ENCODE measurements at regions not wholly inside any gene's neighbourhood (a gene's known extent, or its start where the extent isn't known, plus 50 kb on each side); places are given as distances from the start of the nearest gene placed in this dataset.
A peak's percentile ranks its signal among the peaks of the same experiment; 100 is the strongest.

DNA sequence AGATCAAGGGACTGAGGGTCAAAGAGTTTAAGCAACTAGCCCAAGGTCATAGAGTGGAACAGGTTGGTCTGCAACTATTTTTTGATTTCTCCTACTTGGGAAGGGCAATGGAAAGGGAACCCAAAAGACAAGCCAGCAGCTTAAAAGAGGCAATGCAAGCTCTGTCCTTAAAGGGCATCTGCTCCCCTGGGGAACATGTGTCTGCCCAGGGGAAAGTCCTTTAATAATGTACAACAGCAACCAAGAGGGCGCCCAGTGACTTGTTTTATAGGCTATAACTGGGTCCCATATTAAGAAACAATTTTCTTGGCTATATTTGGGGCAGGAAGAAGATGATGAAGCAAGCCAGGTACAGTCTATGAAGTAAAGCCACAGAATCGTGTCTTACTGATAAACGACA lies 54.7 kb upstream of the RBM47 start:
- TF ChIP-seq GLI2 (tag by site-specific recombination; IDR thresholded peaks at IDR 0.05; ENCODE audit: borderline replicate concordance, low read depth) = no peak
- Histone ChIP-seq H3K9me3 (ENCODE audit: control insufficient read depth, insufficient read depth, low read depth, low read length) (no peaks in the 10 kb centered on the region), H3K36me3 (ENCODE audit: control insufficient read depth in 2 of 2, insufficient read depth in 1 of 2, low read length in 2 of 2) (no peaks in the 10 kb centered on the region), H3K4me1 (ENCODE audit: control insufficient read depth, insufficient read depth, low read length) (no peaks in the 10 kb centered on the region), H3K4me3 (ENCODE audit: low read depth, low read length) (no peak overlapping the region), H3K27ac (ENCODE audit: extremely low read depth, low read depth, low read length) (no peak overlapping the region)
- ChIA-PET CTCF (no interaction called here), POLR2A (no interaction called here)

- H3K27ac ChIP-seq (ENCODE audit: extremely low read depth, low read depth, low read length) = no peak overlapping the region
- no peaks in the 10 kb centered on the region for H3K9me3 ChIP-seq (ENCODE audit: control insufficient read depth, insufficient read depth, low read depth, low read length)
- TF ChIP-seq ZNF2 (tag by site-specific recombination; IDR thresholded peaks at IDR 0.05) (no peak), SP7 (tag by site-specific recombination; IDR thresholded peaks at IDR 0.05) (peak; percentile 67), ZNF692 (tag by site-specific recombination; IDR thresholded peaks at IDR 0.05) (no peak), ZNF426 (tag by site-specific recombination; IDR thresholded peaks at IDR 0.05) (no peak)
- TF ChIP-seq, protein P1, sequence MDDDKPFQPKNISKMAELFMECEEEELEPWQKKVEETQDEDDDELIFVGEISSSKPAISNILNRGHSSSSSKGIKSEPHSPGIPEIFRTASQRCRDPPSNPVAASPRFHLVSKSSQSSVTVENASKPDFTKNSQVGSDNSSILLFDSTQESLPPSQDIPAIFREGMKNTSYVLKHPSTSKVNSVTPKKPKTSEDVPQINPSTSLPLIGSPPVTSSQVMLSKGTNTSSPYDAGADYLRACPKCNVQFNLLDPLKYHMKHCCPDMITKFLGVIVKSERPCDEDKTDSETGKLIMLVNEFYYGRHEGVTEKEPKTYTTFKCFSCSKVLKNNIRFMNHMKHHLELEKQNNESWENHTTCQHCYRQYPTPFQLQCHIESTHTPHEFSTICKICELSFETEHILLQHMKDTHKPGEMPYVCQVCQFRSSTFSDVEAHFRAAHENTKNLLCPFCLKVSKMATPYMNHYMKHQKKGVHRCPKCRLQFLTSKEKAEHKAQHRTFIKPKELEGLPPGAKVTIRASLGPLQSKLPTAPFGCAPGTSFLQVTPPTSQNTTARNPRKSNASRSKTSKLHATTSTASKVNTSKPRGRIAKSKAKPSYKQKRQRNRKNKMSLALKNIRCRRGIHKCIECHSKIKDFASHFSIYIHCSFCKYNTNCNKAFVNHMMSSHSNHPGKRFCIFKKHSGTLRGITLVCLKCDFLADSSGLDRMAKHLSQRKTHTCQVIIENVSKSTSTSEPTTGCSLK (tag by site-specific recombination; IDR thresholded peaks at IDR 0.05) = no peak
- ChIA-PET POLR2A (no interaction called here), CTCF (interaction anchor here (0.6 kb wide), 2 partner anchors 11 to 20 kb away, joined by 3 to 4 read pairs; no protein-coding TSS in a partner anchor)
- no peak overlapping the region for H3K4me3 ChIP-seq (ENCODE audit: low read depth, low read length)
- no peaks in the 10 kb centered on the region for H3K36me3 ChIP-seq (ENCODE audit: control insufficient read depth in 2 of 2, insufficient read depth in 1 of 2, low read length in 2 of 2)
- no peaks in the 10 kb centered on the region for H3K4me1 ChIP-seq (ENCODE audit: control insufficient read depth, insufficient read depth, low read length)
Measured at GRCh38 chr4:40685300-40685699, 55.6 kb upstream of the RBM47 start.

GRCh38 chr4:40686081-40686913 lies 56.6 kb upstream of the RBM47 start:
- no peaks in the 10 kb centered on the region for H3K4me1 ChIP-seq (ENCODE audit: control insufficient read depth, insufficient read depth, low read length)
- no peak overlapping the region for H3K27ac ChIP-seq (ENCODE audit: extremely low read depth, low read depth, low read length)
- no peaks in the 10 kb centered on the region for H3K9me3 ChIP-seq (ENCODE audit: control insufficient read depth, insufficient read depth, low read depth, low read length)
- H3K36me3 ChIP-seq (ENCODE audit: control insufficient read depth in 2 of 2, insufficient read depth in 1 of 2, low read length in 2 of 2) = no peaks in the 10 kb centered on the region
- H3K4me3 ChIP-seq (ENCODE audit: low read depth, low read length) = no peak overlapping the region
- TF ChIP-seq ZNF488 (tag by site-specific recombination; IDR thresholded peaks at IDR 0.05) (no peak), PRDM4 (tag by site-specific recombination; IDR thresholded peaks at IDR 0.05) (no peak), ZNF239 (tag by site-specific recombination; IDR thresholded peaks at IDR 0.05) (no peak), FEZF1 (tag by site-specific recombination; IDR thresholded peaks at IDR 0.05) (no peak), ZNF394 (tag by site-specific recombination; IDR thresholded peaks at IDR 0.05; ENCODE audit: borderline replicate concordance) (no peak), ZFP41 (tag by site-specific recombination; IDR thresholded peaks at IDR 0.05; ENCODE audit: borderline replicate concordance) (no peak)
- TF ChIP-seq, protein P1 (tag by site-specific recombination; IDR thresholded peaks at IDR 0.05) = no peak
- POLR2A ChIA-PET = no interaction called here
- CTCF ChIA-PET = no interaction called here
